PC-3 (cell line): ENCODE measurements at regions not wholly inside any gene's neighbourhood (a gene's known extent, or its start where the extent isn't known, plus 50 kb on each side); places are given as distances from the start of the nearest gene placed in this dataset.

Source experiments
- ATAC-seq: fragments of 200-7000 bp; cut with Tn5 transposase; 2 replicates; pipeline ENCODE4 v1.9.1; 2020; ENCODE audit warnings: mild to moderate bottlenecking, moderate library complexity
- BruUV-seq: library from RNA; stranded (reverse); fragments of 400-500 nt; replicated peaks from 2 replicates; lab custom pipeline; 2021; lab: Mats Ljungman, UMichigan
- CTCF ChIA-PET: fragments of 300-600 bp; sonication (Branson Sonifier 250); formaldehyde crosslinking; loops from one replicate; lab custom pipeline; 2022; ENCODE audit warnings: antibody characterized with exemption; lab: Charles Lee
- POLR2A ChIA-PET: fragments of 300-600 bp; sonication (Branson Sonifier 250); formaldehyde crosslinking; loops from one replicate; lab custom pipeline; 2022; ENCODE audit warnings: antibody characterized with exemption; ENCODE audit not compliant: unreplicated experiment; lab: Charles Lee
- DNase-seq: peaks from one replicate; pipeline ENCODE4 v3.0.0-alpha.2; 2015
- H2AFZ ChIP-seq: fragments of 300-600 bp; sonication (generic); 2 replicates; pipeline ENCODE4 v1.6.0; 2016; ENCODE audit warnings: antibody characterized with exemption, low read length
- H3F3A ChIP-seq: fragments of 300-600 bp; sonication (generic); one replicate; pipeline ENCODE4 v1.6.0; 2017; ENCODE audit warnings: antibody characterized with exemption, low read length, control low read depth, mild to moderate bottlenecking; ENCODE audit not compliant: unreplicated experiment
- H3K27ac ChIP-seq: fragments of 300-600 bp; sonication (generic); 2 replicates; pipeline ENCODE4 v1.5.1; 2016; ENCODE audit warnings: mild to moderate bottlenecking, low read length
- H3K27me3 ChIP-seq: fragments of 300-600 bp; sonication (generic); 2 replicates; pipeline ENCODE4 v1.6.1; 2016; ENCODE audit warnings: low read length, mixed read lengths
- H3K36me3 ChIP-seq: fragments of 300-600 bp; sonication (generic); 2 replicates; pipeline ENCODE4 v1.6.1; 2016; ENCODE audit warnings: low read depth, mixed run types, low read length, mixed read lengths
- H3K4me1 ChIP-seq: fragments of 300-600 bp; sonication (generic); 2 replicates; pipeline ENCODE4 v1.5.1; 2016; ENCODE audit warnings: low read length; ENCODE audit not compliant: insufficient read depth
- H3K4me2 ChIP-seq: fragments of 300-600 bp; sonication (generic); 2 replicates; pipeline ENCODE4 v1.6.0; 2016; ENCODE audit warnings: low read length
- H3K4me3 ChIP-seq: fragments of 300-600 bp; sonication (generic); 2 replicates; pipeline ENCODE4 v1.5.1; 2016; ENCODE audit warnings: mild to moderate bottlenecking, low read length, mixed read lengths
- H3K79me2 ChIP-seq: fragments of 300-600 bp; sonication (generic); 2 replicates; pipeline ENCODE4 v1.6.1; 2017; ENCODE audit warnings: low read length, mixed read lengths
- H3K9ac ChIP-seq: fragments of 300-600 bp; sonication (generic); 2 replicates; pipeline ENCODE4 v1.6.0; 2016; ENCODE audit warnings: mild to moderate bottlenecking, low read length
- H3K9me2 ChIP-seq: fragments of 300-600 bp; sonication (generic); replicated peaks from 2 replicates; pipeline ENCODE4 v1.6.1; 2016; ENCODE audit warnings: mixed run types, low read length, mixed read lengths
- H3K9me3 ChIP-seq: fragments of 300-600 bp; sonication (generic); 2 replicates; pipeline ENCODE4 v1.6.1; 2016; ENCODE audit warnings: low read length, mixed read lengths
- H4K20me1 ChIP-seq: fragments of 300-600 bp; sonication (generic); 2 replicates; pipeline ENCODE4 v1.6.1; 2016; ENCODE audit warnings: low read length, mixed read lengths
- CTCF ChIP-seq: fragments of 300-600 bp; sonication (generic); conservative IDR thresholded peaks from 2 replicates; pipeline ENCODE4 v1.5.1; 2017; ENCODE audit warnings: antibody characterized with exemption, low read depth, mild to moderate bottlenecking, low read length
- EZH2 ChIP-seq: fragments of 300-600 bp; sonication (generic); IDR thresholded peaks from one replicate; pipeline ENCODE4 v1.6.1; 2017; ENCODE audit warnings: antibody characterized with exemption, mild to moderate bottlenecking, low read length; ENCODE audit not compliant: unreplicated experiment
- EZH2phosphoT487 ChIP-seq: fragments of 300-600 bp; sonication (generic); IDR thresholded peaks from 2 replicates; pipeline ENCODE4 v1.6.1; 2018; ENCODE audit warnings: mild to moderate bottlenecking, antibody characterized with exemption, low read length, borderline replicate concordance
- intact Hi-C: fragments of 100-400 bp; cut with micrococcal nuclease; formaldehyde crosslinking; loops from 2 replicates; pipeline ENCODE4 v1.9.0; 2023

- H3K9me2 ChIP-seq, result no peaks in the 10 kb centered on the region
- 0 out of 2 replicates have a peak, but pooled peaks cover 3% of the 10 kb centered on the region for H3K4me1 ChIP-seq
- H2AFZ ChIP-seq, result no peak overlapping the region
- no peak for ATAC-seq
- BruUV-seq, result no TSS peak
- no peaks in the 10 kb centered on the region for H3K79me2 ChIP-seq
- TF ChIP-seq CTCF, result no peak
- no peak for TF ChIP-seq EZH2phosphoT487
- TF ChIP-seq EZH2, result no peak
- CTCF ChIA-PET, result interaction anchor here (0.6 kb wide), 1 partner anchor 199 kb away, joined by 7 read pairs; no protein-coding TSS in a partner anchor
- no peak overlapping the region for H3K4me3 ChIP-seq
- no peak overlapping the region for H3K4me2 ChIP-seq
- no peak for DNase-seq
- H3K9ac ChIP-seq, result no peak overlapping the region
- intact Hi-C loops, result no loop called here
- H3K9me3 ChIP-seq, result no peaks in the 10 kb centered on the region
- no peaks in the 10 kb centered on the region for H4K20me1 ChIP-seq
- H3K27me3 ChIP-seq, result no peaks in the 10 kb centered on the region
- POLR2A ChIA-PET, result no interaction called here
- no peak overlapping the region for H3K27ac ChIP-seq
- H3K36me3 ChIP-seq, result no peaks in the 10 kb centered on the region
- no peaks in the 10 kb centered on the region for H3F3A ChIP-seq
Observed at GRCh38 chr3:18648159-18648558, 223.0 kb upstream of the SATB1 start.

- no peaks in the 10 kb centered on the region for H3F3A ChIP-seq
- ChIA-PET CTCF (no interaction called here), POLR2A (no interaction called here)
- no peak overlapping the region for H2AFZ ChIP-seq
- H4K20me1 ChIP-seq, result no peaks in the 10 kb centered on the region
- H3K27ac ChIP-seq, result no peak overlapping the region
- H3K36me3 ChIP-seq, result no peaks in the 10 kb centered on the region
- no peak overlapping the region for H3K4me3 ChIP-seq
- no peaks in the 10 kb centered on the region for H3K27me3 ChIP-seq
- H3K9me2 ChIP-seq, result no peaks in the 10 kb centered on the region
- H3K4me1 ChIP-seq, result 0 out of 2 replicates have a peak, but pooled peaks cover 6% of the 10 kb centered on the region
- TF ChIP-seq CTCF (no peak), EZH2phosphoT487 (no peak), EZH2 (no peak)
- no TSS peak for BruUV-seq
- intact Hi-C loops, result no loop called here
- H3K9me3 ChIP-seq, result no peaks in the 10 kb centered on the region
- ATAC-seq (no peak), DNase-seq (no peak)
- H3K4me2 ChIP-seq, result no peak overlapping the region
- H3K79me2 ChIP-seq, result no peaks in the 10 kb centered on the region
- H3K9ac ChIP-seq, result no peak overlapping the region
Observed at GRCh38 chr3:18645619-18646018, 220.5 kb upstream of the SATB1 start.

- Histone ChIP-seq H3K27me3 (no peaks in the 10 kb centered on the region), H3K4me3 (no peak overlapping the region), H4K20me1 (no peaks in the 10 kb centered on the region), H3K27ac (no peak overlapping the region), H3K79me2 (no peaks in the 10 kb centered on the region), H3K36me3 (no peaks in the 10 kb centered on the region), H3K4me2 (no peak overlapping the region), H3K9me2 (no peaks in the 10 kb centered on the region), H3K9ac (no peak overlapping the region), H2AFZ (no peak overlapping the region; the same call in 1 of the 2 replicates), H3F3A (no peaks in the 10 kb centered on the region), H3K4me1 (0 out of 2 replicates have a peak, but pooled peaks cover 6% of the 10 kb centered on the region), H3K9me3 (no peaks in the 10 kb centered on the region)
- no peak for ATAC-seq
- TF ChIP-seq EZH2, result no peak
- no peak for TF ChIP-seq CTCF
- no peak for TF ChIP-seq EZH2phosphoT487
- DNase-seq, result no peak
- intact Hi-C loops, result no loop called here
- no TSS peak for BruUV-seq
- POLR2A ChIA-PET, result no interaction called here
- CTCF ChIA-PET, result no interaction called here
Observed at GRCh38 chr3:18643281-18643680, 218.1 kb upstream of the SATB1 start.
